Prostate gland (tissue), 1 donor: ENCODE measurements at regions not wholly inside any gene's neighbourhood (a gene's known extent, or its start where the extent isn't known, plus 50 kb on each side); places are given as distances from the start of the nearest gene placed in this dataset.

Source experiments
- POLR2A ChIP-seq: fragments of 450-650 bp; IDR thresholded peaks from one replicate; pipeline ENCODE4 v1.6.1; 2016; ENCODE audit warnings: antibody characterized with exemption, mild to moderate bottlenecking
- POLR2AphosphoS5 ChIP-seq: sonication (generic); formaldehyde crosslinking; IDR thresholded peaks from one replicate; pipeline ENCODE4 v1.6.1; 2017; ENCODE audit warnings: antibody characterized with exemption

GRCh38 chr14:22311636-22312035, 277.4 kb downstream of the DAD1 start:
- TF ChIP-seq POLR2A (no peak), POLR2AphosphoS5 (no peak)
